Tibial artery (tissue), 4 donors: ENCODE measurements at regions not wholly inside any gene's neighbourhood (a gene's known extent, or its start where the extent isn't known, plus 50 kb on each side); places are given as distances from the start of the nearest gene placed in this dataset.
"Not testable (repeated sequence)": the region's sequence is repeated elsewhere in the genome, so short reads cannot be mapped to it uniquely, and the experiment has no call there.

ENCODE experiments used
- DNase-seq, 2 donors: peaks; one replicate each; pipeline ENCODE4 v3.0.0-alpha.2; 2019
- H3K27ac ChIP-seq, 2 donors: fragments of 200-600 bp; sonication (generic) in 1 of 2; 1 replicate in 1 of 2; 2 replicates in 1 of 2; pipeline ENCODE4 v1.5.1; 2018 to 2019; ENCODE audit warnings: mild to moderate bottlenecking in 1 of 2
- H3K27me3 ChIP-seq, 2 donors: fragments of 200-600 bp; sonication (generic) in 1 of 2; one replicate each; pipeline versions ENCODE4 v1.5.1 to v1.6.0; 2016 to 2019
- H3K36me3 ChIP-seq, 3 donors: fragments of 200-600 bp; sonication (generic) in 2 of 3; one replicate each; pipeline ENCODE4 v1.5.1; 2016 to 2019; ENCODE audit warnings: mild to moderate bottlenecking in 2 of 3
- H3K4me1 ChIP-seq, 4 donors: fragments of 200-600 bp; sonication (generic) in 2 of 4; 1 replicate in 3 of 4; 2 replicates in 1 of 4; pipeline ENCODE4 v1.5.1; 2016 to 2019
- H3K4me3 ChIP-seq, 2 donors: fragments of 200-600 bp; sonication (generic) in 1 of 2; 1 replicate in 1 of 2; 2 replicates in 1 of 2; pipeline ENCODE4 v1.5.1; 2018 to 2019; ENCODE audit warnings: mild to moderate bottlenecking in 2 of 2
- H3K9me3 ChIP-seq, 3 donors: fragments of 200-600 bp; sonication (generic) in 1 of 3; one replicate each; pipeline ENCODE4 v1.5.1; 2016 to 2019
- intact Hi-C: fragments of 100-400 bp; cut with DNase I; formaldehyde crosslinking; loops from one replicate; pipeline ENCODE4 v1.15.0; 2023; ENCODE audit warnings: low total_unique reads
- TF ChIP-seq, protein P1 (sequence below), 2 experiments: fragments of 200-600 bp in 1 of 2; fragments of 450-650 bp in 1 of 2; IDR thresholded peaks; one replicate each; pipeline ENCODE4 v1.5.1; 2017 to 2019; ENCODE audit warnings: antibody characterized with exemption in 2 of 2, mild to moderate bottlenecking in 1 of 2, moderate library complexity in 1 of 2

DNA sequence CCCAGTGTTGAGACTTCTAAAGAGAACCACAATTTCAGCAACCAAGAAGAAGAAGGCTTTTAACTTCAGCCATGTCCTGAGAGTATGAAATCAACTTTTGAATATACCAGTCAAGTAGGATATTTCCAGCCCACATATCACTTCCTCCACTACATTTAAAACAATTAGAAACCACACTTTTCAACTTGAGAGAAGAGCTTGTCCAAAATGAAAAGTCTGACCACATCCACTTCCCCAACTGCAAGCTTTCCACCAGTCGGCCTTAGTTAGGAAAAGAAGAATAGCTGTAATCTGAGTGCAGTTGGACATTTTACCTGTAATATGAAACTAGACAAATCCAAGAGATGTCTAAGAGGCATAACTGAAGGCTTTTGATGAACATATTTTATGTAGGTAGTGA lies 101.9 kb upstream of the SLC7A11 start:
- no peaks in the 10 kb centered on the region for H3K36me3 ChIP-seq
- no peak for DNase-seq
- no peaks in the 10 kb centered on the region for H3K4me1 ChIP-seq
- intact Hi-C loops, result no loop called here
- TF ChIP-seq, protein P1, sequence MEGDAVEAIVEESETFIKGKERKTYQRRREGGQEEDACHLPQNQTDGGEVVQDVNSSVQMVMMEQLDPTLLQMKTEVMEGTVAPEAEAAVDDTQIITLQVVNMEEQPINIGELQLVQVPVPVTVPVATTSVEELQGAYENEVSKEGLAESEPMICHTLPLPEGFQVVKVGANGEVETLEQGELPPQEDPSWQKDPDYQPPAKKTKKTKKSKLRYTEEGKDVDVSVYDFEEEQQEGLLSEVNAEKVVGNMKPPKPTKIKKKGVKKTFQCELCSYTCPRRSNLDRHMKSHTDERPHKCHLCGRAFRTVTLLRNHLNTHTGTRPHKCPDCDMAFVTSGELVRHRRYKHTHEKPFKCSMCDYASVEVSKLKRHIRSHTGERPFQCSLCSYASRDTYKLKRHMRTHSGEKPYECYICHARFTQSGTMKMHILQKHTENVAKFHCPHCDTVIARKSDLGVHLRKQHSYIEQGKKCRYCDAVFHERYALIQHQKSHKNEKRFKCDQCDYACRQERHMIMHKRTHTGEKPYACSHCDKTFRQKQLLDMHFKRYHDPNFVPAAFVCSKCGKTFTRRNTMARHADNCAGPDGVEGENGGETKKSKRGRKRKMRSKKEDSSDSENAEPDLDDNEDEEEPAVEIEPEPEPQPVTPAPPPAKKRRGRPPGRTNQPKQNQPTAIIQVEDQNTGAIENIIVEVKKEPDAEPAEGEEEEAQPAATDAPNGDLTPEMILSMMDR (IDR thresholded peaks at IDR 0.05), result no peak
- H3K9me3 ChIP-seq, result no peaks in the 10 kb centered on the region
- H3K27ac ChIP-seq, result no peak overlapping the region
- no peaks in the 10 kb centered on the region for H3K27me3 ChIP-seq
- H3K4me3 ChIP-seq, result no peak overlapping the region

DNA sequence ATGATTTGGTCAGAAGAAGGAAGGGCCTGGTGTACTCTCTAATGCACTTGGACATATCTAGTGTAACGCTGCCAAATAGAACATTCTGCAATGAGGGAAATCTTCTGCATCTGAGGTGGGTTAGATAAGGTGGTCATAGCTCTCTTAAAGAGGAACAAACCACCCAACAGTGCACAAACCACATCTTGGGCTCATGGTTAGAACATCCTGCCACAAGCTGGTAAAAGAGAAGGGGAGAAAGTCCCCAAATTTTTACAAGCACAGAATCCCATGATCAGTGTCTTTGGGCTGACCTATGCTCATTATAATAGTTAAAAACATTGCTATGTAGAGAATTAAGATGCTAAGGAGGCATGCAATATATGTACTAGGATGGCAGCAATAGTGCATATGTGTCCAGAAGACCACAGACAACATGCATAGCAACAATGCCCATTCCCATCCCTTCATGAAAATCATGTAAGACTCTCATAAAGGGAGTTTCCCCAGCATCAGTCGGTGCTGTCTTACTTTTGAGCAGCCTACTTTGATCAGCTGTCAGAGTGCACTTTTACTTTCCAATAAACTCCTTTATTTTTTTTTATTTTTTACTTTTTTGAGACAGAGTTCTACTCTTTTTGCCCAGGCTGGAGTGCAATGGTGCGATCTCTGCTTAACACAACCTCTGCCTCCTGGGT lies 99.7 kb upstream of the SLC7A11 start:
- TF ChIP-seq, protein P1 (IDR thresholded peaks at IDR 0.05), result no peak

DNA sequence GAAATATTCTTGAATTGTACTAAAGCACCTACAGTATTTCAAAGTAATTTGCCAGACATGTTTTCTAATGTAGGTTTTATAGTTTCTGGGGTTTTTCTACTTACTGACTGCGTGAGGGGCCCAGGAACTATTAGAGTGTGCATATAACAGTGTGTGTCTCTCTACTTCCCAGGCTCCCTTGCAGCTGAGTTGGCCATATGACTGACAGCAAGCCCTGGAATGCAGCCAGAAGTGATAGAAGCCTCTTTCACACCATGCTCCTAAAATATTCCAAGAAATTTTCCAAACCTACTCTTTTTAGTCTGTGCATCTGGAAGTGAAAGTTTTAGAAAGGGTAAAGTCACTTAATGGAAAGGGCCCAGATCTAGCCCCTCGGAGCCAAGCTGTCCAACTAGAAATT lies 96.7 kb upstream of the SLC7A11 start:
- Histone ChIP-seq H3K4me3 (no peak overlapping the region), H3K36me3 (no peaks in the 10 kb centered on the region), H3K27me3 (no peaks in the 10 kb centered on the region), H3K27ac (no peak overlapping the region), H3K4me1 (no peaks in the 10 kb centered on the region), H3K9me3 (no peaks in the 10 kb centered on the region)
- intact Hi-C loops, result no loop called here
- TF ChIP-seq, protein P1 (IDR thresholded peaks at IDR 0.05), result no peak
- DNase-seq, result no peak

More for the DNA sequence above, 99.7 kb upstream of the SLC7A11 start:
- Histone ChIP-seq H3K36me3 (no peaks in the 10 kb centered on the region), H3K9me3 (no peaks in the 10 kb centered on the region), H3K27me3 (no peaks in the 10 kb centered on the region), H3K27ac (no peak overlapping the region), H3K4me3 (no peak overlapping the region), H3K4me1 (no peaks in the 10 kb centered on the region)
- DNase-seq, result no peak
- intact Hi-C loops, result no loop called here

DNA sequence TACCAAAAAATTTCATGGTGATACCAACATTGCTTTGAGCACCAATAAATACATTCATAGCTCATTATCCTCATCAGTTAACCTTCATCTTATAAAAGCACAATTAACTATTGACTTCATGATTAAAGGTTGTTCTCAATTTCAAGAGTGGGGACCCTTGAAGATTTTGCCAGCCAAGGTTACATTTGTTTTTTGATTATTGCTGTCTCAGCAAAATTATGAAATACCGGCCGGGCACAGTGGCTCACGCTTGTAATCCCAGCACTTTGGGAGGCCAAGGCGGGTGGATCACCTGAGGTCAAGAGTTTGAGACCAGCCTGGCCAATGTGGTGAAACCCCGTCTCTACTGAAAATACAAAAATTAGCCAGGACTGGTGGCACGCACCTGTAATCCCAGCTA lies 96.1 kb upstream of the SLC7A11 start:
- H3K4me3 ChIP-seq, H3K27ac ChIP-seq, DNase-seq, intact Hi-C loops, H3K4me1 ChIP-seq, H3K27me3 ChIP-seq, H3K9me3 ChIP-seq, H3K36me3 ChIP-seq: not testable (repeated sequence)

DNA sequence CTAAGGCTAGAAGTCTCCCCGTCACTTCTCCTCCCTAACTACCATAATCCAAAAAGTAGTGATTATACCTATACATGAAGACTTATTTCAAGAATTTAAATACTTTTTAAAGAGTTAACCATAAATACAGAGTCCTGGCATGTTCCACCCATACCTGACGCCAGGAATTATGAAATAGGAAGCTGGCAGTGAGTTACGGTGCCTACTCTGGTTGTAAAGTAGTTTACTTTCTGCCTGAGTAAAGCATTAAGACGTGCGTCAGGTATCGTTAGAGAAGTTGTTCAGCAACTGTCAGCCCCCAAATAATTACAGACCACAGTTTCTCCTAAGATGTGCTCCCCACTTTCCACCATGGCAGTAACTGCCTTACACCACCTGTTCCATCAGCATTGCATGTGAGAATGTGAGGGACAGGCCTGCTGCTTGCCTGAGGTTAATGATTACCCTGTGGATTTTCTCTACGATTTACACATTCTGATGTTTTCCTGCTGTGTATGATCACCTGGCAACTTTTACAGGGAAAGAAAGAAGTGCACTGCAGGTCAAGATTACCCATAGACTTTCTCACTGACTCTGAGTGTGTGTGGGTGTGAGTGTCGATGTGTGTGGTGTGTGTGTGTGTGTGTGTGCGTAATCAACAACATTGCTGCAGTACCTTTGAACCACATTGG lies 92.3 kb upstream of the SLC7A11 start:
- H3K27me3 ChIP-seq, result no peaks in the 10 kb centered on the region
- H3K27ac ChIP-seq, result no peak overlapping the region
- DNase-seq, result no peak
- no peaks in the 10 kb centered on the region for H3K9me3 ChIP-seq
- TF ChIP-seq, protein P1 (IDR thresholded peaks at IDR 0.05), result no peak
- intact Hi-C loops, result no loop called here
- H3K4me3 ChIP-seq, result no peak overlapping the region
- no peaks in the 10 kb centered on the region for H3K36me3 ChIP-seq
- H3K4me1 ChIP-seq, result no peaks in the 10 kb centered on the region

DNA sequence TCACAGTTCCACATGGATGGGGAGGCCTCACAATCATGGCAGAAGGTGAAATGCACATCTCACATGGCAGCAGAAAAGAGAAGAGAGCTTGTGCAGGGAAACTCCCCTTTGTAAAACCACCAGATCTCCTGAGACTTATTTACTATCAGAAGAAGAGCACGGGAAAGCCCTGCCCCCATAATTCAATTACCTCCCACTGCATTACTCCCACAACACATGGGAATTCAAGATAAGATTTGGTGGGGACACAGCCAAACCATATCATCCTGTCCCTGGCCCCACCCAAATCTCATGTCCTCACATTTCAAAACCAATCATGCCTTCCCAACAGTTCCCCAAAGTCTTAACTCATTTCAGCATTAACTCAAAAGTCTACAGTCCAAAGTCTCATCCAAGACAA lies 90.3 kb upstream of the SLC7A11 start:
- H3K36me3 ChIP-seq, H3K27me3 ChIP-seq, H3K4me3 ChIP-seq, H3K4me1 ChIP-seq, H3K9me3 ChIP-seq, H3K27ac ChIP-seq, DNase-seq, intact Hi-C loops: not testable (repeated sequence)
